PFSK-1 (cell line): ENCODE measurements at regions not wholly inside any gene's neighbourhood (a gene's known extent, or its start where the extent isn't known, plus 50 kb on each side); places are given as distances from the start of the nearest gene placed in this dataset.

Experiments
- POLR2AphosphoS5 ChIP-seq: IDR thresholded peaks from 2 replicates; pipeline ENCODE4 v1.6.1; 2012; ENCODE audit warnings: low read depth, mild to moderate bottlenecking, control low read depth, low read length, moderate library complexity
- SIN3A ChIP-seq: IDR thresholded peaks from 2 replicates; pipeline ENCODE4 v1.6.1; 2012; ENCODE audit warnings: mild to moderate bottlenecking, low read length, moderate library complexity, borderline replicate concordance; ENCODE audit not compliant: insufficient read depth
- TAF1 ChIP-seq: IDR thresholded peaks from 2 replicates; pipeline ENCODE4 v1.6.1; 2012; ENCODE audit warnings: low read length, control low read depth, borderline replicate concordance; ENCODE audit not compliant: insufficient read depth
- TF ChIP-seq, protein P1 (sequence below), 2 experiments: IDR thresholded peaks; 2 replicates each; pipeline versions ENCODE4 v1.6.1 to v1.8.0; 2011 to 2012; ENCODE audit warnings: low read depth in 2 of 2, low read length in 2 of 2, control low read depth in 1 of 2, inconsistent platforms in 1 of 2, mild to moderate bottlenecking in 1 of 2, moderate library complexity in 1 of 2; ENCODE audit not compliant: insufficient read depth in 1 of 2

DNA sequence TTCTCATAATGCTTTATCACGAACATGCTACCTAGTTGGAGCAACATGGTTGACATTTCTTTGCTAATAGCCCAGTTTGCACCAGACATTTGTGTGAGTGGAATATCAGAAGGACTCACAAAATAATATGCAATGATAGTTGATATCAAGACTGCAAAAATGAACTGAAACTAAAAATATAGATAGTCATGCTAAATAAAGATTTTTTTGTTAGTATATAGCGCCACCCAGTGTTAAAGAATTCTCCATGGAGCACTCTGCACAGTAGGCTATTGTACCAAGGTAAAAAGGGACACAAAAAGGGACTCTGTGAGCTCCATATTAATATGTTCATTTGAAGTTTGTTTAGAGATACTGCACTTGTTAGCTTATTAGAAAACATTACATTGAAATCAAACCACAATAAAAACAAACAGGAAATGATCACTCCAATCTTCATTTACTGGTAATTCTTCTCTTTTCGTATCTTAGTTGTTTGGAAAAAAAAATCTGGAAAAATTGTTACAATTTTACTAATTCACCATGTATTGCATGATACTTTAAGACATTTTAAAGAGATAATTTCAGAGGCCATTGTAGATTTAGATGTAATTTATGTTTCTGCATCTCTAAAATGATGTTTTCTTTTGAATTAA is 1509.6 kb downstream of the ADGRL3 start:
- TF ChIP-seq POLR2AphosphoS5 (no peak), SIN3A (no peak), TAF1 (no peak)
- TF ChIP-seq, protein P1, sequence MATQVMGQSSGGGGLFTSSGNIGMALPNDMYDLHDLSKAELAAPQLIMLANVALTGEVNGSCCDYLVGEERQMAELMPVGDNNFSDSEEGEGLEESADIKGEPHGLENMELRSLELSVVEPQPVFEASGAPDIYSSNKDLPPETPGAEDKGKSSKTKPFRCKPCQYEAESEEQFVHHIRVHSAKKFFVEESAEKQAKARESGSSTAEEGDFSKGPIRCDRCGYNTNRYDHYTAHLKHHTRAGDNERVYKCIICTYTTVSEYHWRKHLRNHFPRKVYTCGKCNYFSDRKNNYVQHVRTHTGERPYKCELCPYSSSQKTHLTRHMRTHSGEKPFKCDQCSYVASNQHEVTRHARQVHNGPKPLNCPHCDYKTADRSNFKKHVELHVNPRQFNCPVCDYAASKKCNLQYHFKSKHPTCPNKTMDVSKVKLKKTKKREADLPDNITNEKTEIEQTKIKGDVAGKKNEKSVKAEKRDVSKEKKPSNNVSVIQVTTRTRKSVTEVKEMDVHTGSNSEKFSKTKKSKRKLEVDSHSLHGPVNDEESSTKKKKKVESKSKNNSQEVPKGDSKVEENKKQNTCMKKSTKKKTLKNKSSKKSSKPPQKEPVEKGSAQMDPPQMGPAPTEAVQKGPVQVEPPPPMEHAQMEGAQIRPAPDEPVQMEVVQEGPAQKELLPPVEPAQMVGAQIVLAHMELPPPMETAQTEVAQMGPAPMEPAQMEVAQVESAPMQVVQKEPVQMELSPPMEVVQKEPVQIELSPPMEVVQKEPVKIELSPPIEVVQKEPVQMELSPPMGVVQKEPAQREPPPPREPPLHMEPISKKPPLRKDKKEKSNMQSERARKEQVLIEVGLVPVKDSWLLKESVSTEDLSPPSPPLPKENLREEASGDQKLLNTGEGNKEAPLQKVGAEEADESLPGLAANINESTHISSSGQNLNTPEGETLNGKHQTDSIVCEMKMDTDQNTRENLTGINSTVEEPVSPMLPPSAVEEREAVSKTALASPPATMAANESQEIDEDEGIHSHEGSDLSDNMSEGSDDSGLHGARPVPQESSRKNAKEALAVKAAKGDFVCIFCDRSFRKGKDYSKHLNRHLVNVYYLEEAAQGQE (IDR thresholded peaks at IDR 0.05; ENCODE audit: insufficient read depth in 1 of 2, low read depth in 2 of 2, low read length in 2 of 2), result no peak
